ENCODE measurements at regions not wholly inside any gene's neighbourhood (a gene's known extent, or its start where the extent isn't known, plus 50 kb on each side); places are given as distances from the start of the nearest gene placed in this dataset.

DNA sequence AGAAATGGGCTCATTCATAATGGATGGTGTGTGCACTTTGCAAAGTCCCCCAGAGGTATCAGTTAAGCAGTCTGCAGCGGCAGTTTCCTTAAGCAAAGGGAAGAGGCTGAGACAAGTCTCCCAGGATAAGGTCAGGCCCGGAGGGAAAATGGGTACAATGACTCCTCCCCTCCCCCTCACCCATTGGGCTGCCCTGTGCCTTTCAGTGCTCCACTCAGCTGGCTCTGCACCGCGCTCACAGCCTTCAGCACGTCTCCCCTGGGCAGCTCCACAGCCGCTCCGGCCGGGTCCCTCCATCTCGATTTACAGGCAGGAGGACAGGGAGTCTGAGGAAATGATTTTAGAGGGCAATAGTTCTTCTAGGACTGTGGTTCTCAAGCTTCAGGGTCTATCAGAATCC, 264.8 kb downstream of the LRFN2 start:
- Histone ChIP-seq H3K4me1 (ENCODE audit: control insufficient read depth, extremely low read depth, insufficient read depth, low read length) (no peaks in the 10 kb centered on the region), H3K79me2 (ENCODE audit: control insufficient read depth, insufficient read depth, low read length) (no peaks in the 10 kb centered on the region), H3K9me1 (ENCODE audit: control insufficient read depth, extremely low read depth, insufficient read depth, low read length) (no peaks in the 10 kb centered on the region), H3K4me3 (ENCODE audit: control insufficient read depth in 2 of 3, extremely low read depth in 1 of 3, insufficient read depth in 2 of 3, low read depth in 1 of 3, low read length in 3 of 3) (no peak overlapping the region), H3K36me3 (ENCODE audit: control insufficient read depth in 2 of 2, extremely low read depth in 1 of 2, insufficient read depth in 2 of 2, low read length in 2 of 2) (no peaks in the 10 kb centered on the region), H3K9me3 (ENCODE audit: control insufficient read depth, low read depth, low read length) (no peaks in the 10 kb centered on the region), H3K27ac (ENCODE audit: control insufficient read depth, insufficient read depth, low read length) (no peak overlapping the region), H3K4me2 (ENCODE audit: control insufficient read depth, extremely low read depth, insufficient read depth, low read depth, low read length) (no peak overlapping the region), H3K27me3 (ENCODE audit: control insufficient read depth, extremely low read depth, insufficient read depth, low read length) (peaks cover 21% of the 10 kb centered on the region), H3K9ac (ENCODE audit: control insufficient read depth, extremely low read depth, insufficient read depth, low read length) (no peak overlapping the region), H4K20me1 (ENCODE audit: control insufficient read depth, extremely low read depth, insufficient read depth, low read length) (no peaks in the 10 kb centered on the region), H2AFZ (ENCODE audit: control insufficient read depth, low read length) (no peak overlapping the region)
- FAIRE-seq: no peak
- dilution Hi-C loops (cut with MboI; ENCODE audit: extremely low pct_ligation_motif_present, low sequenced_read_pairs): no loop called here
- TF ChIP-seq CTCF (optimal IDR thresholded peaks at IDR 0.05 in 1 of 3, IDR thresholded peaks at IDR 0.05 in 1 of 3, conservative IDR thresholded peaks at IDR 0.05 in 1 of 3; ENCODE audit: extremely low read depth in 1 of 3, insufficient read depth in 2 of 3, low read length in 3 of 3): no peak
- TF ChIP-seq EZH2 (IDR thresholded peaks at IDR 0.05; ENCODE audit: low read length): no peak
- no peak for DNase-seq (ENCODE audit: low read depth, low spot score)

DNA sequence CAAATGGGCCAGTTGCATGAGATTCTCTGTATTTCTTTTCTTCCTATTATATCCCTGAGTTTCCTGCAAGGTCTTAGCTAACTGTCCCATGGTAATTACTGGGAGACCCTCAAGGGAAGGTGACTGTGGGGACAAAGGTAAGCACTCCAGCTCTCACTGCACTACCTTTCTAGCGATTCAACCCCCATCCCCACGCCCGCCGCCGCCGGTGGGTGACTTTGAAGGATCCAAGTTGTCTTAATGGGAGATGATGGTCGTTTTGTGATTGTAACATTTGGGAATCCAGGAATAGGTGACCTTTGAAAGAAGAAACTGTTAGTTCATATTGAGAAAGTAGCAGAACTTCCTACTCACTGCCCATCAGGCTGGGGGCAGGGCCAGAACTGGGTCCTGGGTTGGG, 265.5 kb downstream of the LRFN2 start:
- no peak overlapping the region for H3K27ac ChIP-seq (ENCODE audit: control insufficient read depth, insufficient read depth, low read length)
- H3K9ac ChIP-seq (ENCODE audit: control insufficient read depth, extremely low read depth, insufficient read depth, low read length): no peak overlapping the region
- H2AFZ ChIP-seq (ENCODE audit: control insufficient read depth, low read length): no peak overlapping the region
- no peaks in the 10 kb centered on the region for H3K4me1 ChIP-seq (ENCODE audit: control insufficient read depth, extremely low read depth, insufficient read depth, low read length)
- no peaks in the 10 kb centered on the region for H3K9me1 ChIP-seq (ENCODE audit: control insufficient read depth, extremely low read depth, insufficient read depth, low read length)
- no peaks in the 10 kb centered on the region for H4K20me1 ChIP-seq (ENCODE audit: control insufficient read depth, extremely low read depth, insufficient read depth, low read length)
- H3K9me3 ChIP-seq (ENCODE audit: control insufficient read depth, low read depth, low read length): no peaks in the 10 kb centered on the region
- peaks cover 21% of the 10 kb centered on the region for H3K27me3 ChIP-seq (ENCODE audit: control insufficient read depth, extremely low read depth, insufficient read depth, low read length)
- no peak for FAIRE-seq
- H3K36me3 ChIP-seq (ENCODE audit: control insufficient read depth in 2 of 2, extremely low read depth in 1 of 2, insufficient read depth in 2 of 2, low read length in 2 of 2): no peaks in the 10 kb centered on the region
- H3K4me2 ChIP-seq (ENCODE audit: control insufficient read depth, extremely low read depth, insufficient read depth, low read depth, low read length): no peak overlapping the region
- dilution Hi-C loops (cut with MboI; ENCODE audit: extremely low pct_ligation_motif_present, low sequenced_read_pairs): no loop called here
- TF ChIP-seq CTCF (optimal IDR thresholded peaks at IDR 0.05 in 1 of 3, IDR thresholded peaks at IDR 0.05 in 1 of 3, conservative IDR thresholded peaks at IDR 0.05 in 1 of 3; ENCODE audit: extremely low read depth in 1 of 3, insufficient read depth in 2 of 3, low read length in 3 of 3): no peak
- no peak for TF ChIP-seq EZH2 (IDR thresholded peaks at IDR 0.05; ENCODE audit: low read length)
- no peak overlapping the region for H3K4me3 ChIP-seq (ENCODE audit: control insufficient read depth in 2 of 3, extremely low read depth in 1 of 3, insufficient read depth in 2 of 3, low read depth in 1 of 3, low read length in 3 of 3)
- no peaks in the 10 kb centered on the region for H3K79me2 ChIP-seq (ENCODE audit: control insufficient read depth, insufficient read depth, low read length)
- DNase-seq (ENCODE audit: low read depth, low spot score): no peak

Measured in keratinocyte (primary cell).